ENCODE measurements at regions not wholly inside any gene's neighbourhood (a gene's known extent, or its start where the extent isn't known, plus 50 kb on each side); places are given as distances from the start of the nearest gene placed in this dataset.

- H3K4me3 ChIP-seq (ENCODE audit: low read depth, low read length), result no peak overlapping the region
- no peak for DNase-seq (ENCODE audit: low read depth, low spot score)
- in situ Hi-C loops (cut with HindIII; ENCODE audit: low sequenced_read_pairs), result no loop called here
- no peak for TF ChIP-seq CTCF (IDR thresholded peaks at IDR 0.05; ENCODE audit: low read depth, low read length)
Measured at GRCh38 chr2:13745330-13745729, 887.2 kb upstream of the LRATD1 start.

DNA sequence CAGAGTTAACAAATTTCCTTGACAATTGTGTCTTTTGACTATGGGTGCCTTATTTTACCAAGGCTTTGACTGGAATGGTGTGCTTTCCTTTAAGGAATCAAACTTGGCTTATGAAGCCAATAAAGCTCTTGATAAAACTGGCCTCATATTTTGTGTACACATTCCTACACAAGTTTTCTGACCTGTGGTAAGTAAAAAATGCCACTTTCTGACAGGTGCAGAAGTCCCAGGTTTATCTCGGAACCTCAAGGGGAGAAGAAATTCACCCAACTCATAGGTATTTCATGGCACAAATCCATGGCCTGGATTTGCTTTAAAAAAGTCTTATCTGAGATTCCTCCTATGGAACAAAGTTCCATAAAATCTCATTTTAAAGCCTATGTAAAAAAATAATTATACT, 880.6 kb upstream of the LRATD1 start:
- no peak for DNase-seq (ENCODE audit: low read depth, low spot score)
- H3K4me3 ChIP-seq (ENCODE audit: low read depth, low read length), result no peak overlapping the region
- no peak for TF ChIP-seq CTCF (IDR thresholded peaks at IDR 0.05; ENCODE audit: low read depth, low read length)
- in situ Hi-C loops (cut with HindIII; ENCODE audit: low sequenced_read_pairs), result no loop called here

DNA sequence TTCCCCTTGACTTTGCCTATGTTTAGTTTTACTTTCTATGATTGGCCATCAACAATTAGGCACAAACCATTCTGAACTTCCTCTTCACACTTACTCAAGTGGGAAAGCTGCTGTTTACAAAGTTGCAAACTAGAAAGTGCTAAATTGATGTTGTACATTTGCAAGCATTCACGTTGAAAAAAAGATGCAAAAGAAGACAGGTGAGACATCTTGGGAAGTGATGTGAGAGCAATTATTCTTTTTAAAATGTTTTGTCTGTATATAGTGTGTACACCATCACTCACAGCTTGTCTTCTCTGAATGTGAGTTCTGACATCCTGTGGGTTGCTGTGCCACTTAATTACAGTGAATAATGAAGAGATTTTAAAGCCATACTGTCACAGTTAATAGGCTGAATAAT, 874.1 kb upstream of the LRATD1 start:
- no peak for TF ChIP-seq CTCF (IDR thresholded peaks at IDR 0.05; ENCODE audit: low read depth, low read length)
- H3K4me3 ChIP-seq (ENCODE audit: low read depth, low read length), result no peak overlapping the region
- in situ Hi-C loops (cut with HindIII; ENCODE audit: low sequenced_read_pairs), result no loop called here
- no peak for DNase-seq (ENCODE audit: low read depth, low spot score)

- DNase-seq (ENCODE audit: low read depth, low spot score), result no peak
- in situ Hi-C loops (cut with HindIII; ENCODE audit: low sequenced_read_pairs), result no loop called here
- H3K4me3 ChIP-seq (ENCODE audit: low read depth, low read length), result no peak overlapping the region
- TF ChIP-seq CTCF (IDR thresholded peaks at IDR 0.05; ENCODE audit: low read depth, low read length), result no peak
Measured at GRCh38 chr2:13768274-13768673, 864.2 kb upstream of the LRATD1 start.

GRCh38 chr2:13770279-13770678, 862.2 kb upstream of the LRATD1 start:
- no peak for DNase-seq (ENCODE audit: low read depth, low spot score)
- no peak for TF ChIP-seq CTCF (IDR thresholded peaks at IDR 0.05; ENCODE audit: low read depth, low read length)
- in situ Hi-C loops (cut with HindIII; ENCODE audit: low sequenced_read_pairs), result no loop called here
- H3K4me3 ChIP-seq (ENCODE audit: low read depth, low read length), result no peak overlapping the region

DNA sequence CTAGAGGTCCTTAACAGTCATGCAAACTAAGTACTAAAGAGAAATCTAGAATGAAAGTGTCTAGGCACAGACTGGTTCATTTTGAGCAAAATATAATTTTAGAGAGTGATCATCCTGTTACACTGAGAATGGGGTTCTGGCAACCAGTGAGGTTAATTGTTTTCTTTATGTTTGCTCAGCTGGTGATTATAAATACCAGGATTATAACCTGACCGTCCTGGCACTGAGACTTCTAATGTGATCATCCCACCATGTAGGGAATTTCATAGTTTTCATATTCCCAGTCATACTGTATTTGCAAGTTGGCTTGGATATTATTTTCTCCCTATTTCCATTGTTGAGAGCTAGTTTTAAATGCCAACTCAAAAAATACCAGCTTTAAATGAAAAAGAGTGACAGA, 852.5 kb upstream of the LRATD1 start:
- DNase-seq (ENCODE audit: low read depth, low spot score), result no peak
- in situ Hi-C loops (cut with HindIII; ENCODE audit: low sequenced_read_pairs), result no loop called here
- H3K4me3 ChIP-seq (ENCODE audit: low read depth, low read length), result no peak overlapping the region
- no peak for TF ChIP-seq CTCF (IDR thresholded peaks at IDR 0.05; ENCODE audit: low read depth, low read length)

- H3K4me3 ChIP-seq (ENCODE audit: low read depth, low read length), result no peak overlapping the region
- DNase-seq (ENCODE audit: low read depth, low spot score), result no peak
- in situ Hi-C loops (cut with HindIII; ENCODE audit: low sequenced_read_pairs), result no loop called here
- no peak for TF ChIP-seq CTCF (IDR thresholded peaks at IDR 0.05; ENCODE audit: low read depth, low read length)
Measured at GRCh38 chr2:13791019-13791547, 841.4 kb upstream of the LRATD1 start.

Data from astrocyte of the spinal cord (primary cell).